Sigmoid colon (tissue), 4 donors: ENCODE measurements at regions not wholly inside any gene's neighbourhood (a gene's known extent, or its start where the extent isn't known, plus 50 kb on each side); places are given as distances from the start of the nearest gene placed in this dataset.

Experiments used
- CTCF ChIP-seq, 4 experiments: fragments of 450-650 bp in 3 of 4; fragments of 200-600 bp in 1 of 4; IDR thresholded peaks; one replicate each; pipeline ENCODE4 v1.5.1; 2016 to 2019; ENCODE audit warnings: antibody characterized with exemption in 4 of 4, mild to moderate bottlenecking in 3 of 4, moderate library complexity in 2 of 4
- EP300 ChIP-seq, 4 donors: sonication (generic); formaldehyde crosslinking; IDR thresholded peaks; one replicate each; pipeline ENCODE4 v1.6.1; 2017; ENCODE audit warnings: antibody characterized with exemption in 4 of 4
- POLR2AphosphoS5 ChIP-seq, 4 donors: sonication (generic); formaldehyde crosslinking; IDR thresholded peaks; one replicate each; pipeline ENCODE4 v1.6.1; 2017; ENCODE audit warnings: antibody characterized with exemption in 4 of 4

DNA sequence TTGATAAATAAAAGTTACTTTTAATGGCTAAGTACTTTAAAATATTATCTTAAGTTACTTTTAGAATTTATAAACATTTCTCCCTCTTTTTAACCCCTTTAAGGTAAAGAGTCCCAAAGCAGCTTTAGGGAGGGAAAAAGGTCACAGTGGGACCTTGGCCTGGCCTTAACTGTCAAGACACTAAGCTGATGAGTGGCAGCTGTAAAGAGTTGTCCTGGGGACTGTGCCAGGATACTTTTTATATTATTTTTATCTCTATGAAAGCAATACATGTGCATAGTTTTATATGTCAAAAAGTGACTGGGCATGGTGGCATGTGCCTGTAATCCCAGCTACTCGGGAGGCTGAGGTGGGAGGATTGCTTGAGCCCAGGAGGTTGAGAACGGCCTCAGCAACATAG lies 94.2 kb upstream of the RESF1 start:
- TF ChIP-seq EP300 (IDR thresholded peaks at IDR 0.05) = no peak
- TF ChIP-seq CTCF (IDR thresholded peaks at IDR 0.05) = no peak
- TF ChIP-seq POLR2AphosphoS5 (IDR thresholded peaks at IDR 0.05) = no peak
